OCI-LY7 (cell line): ENCODE measurements at regions not wholly inside any gene's neighbourhood (a gene's known extent, or its start where the extent isn't known, plus 50 kb on each side); places are given as distances from the start of the nearest gene placed in this dataset.

Experiments
- BruUV-seq: library from RNA; stranded (reverse); fragments of 400-500 nt; replicated peaks from 2 replicates; lab custom pipeline; 2021; lab: Mats Ljungman, UMichigan
- CTCF ChIA-PET: fragments of 300-600 bp; sonication (Branson Sonifier 250); formaldehyde crosslinking; loops from one replicate; lab custom pipeline; 2022; ENCODE audit warnings: antibody characterized with exemption; ENCODE audit not compliant: unreplicated experiment; lab: Charles Lee
- POLR2A ChIA-PET: fragments of 300-600 bp; sonication (Branson Sonifier 250); formaldehyde crosslinking; loops from one replicate; lab custom pipeline; 2022; ENCODE audit warnings: antibody characterized with exemption; lab: Charles Lee
- DNase-seq: peaks from one replicate; pipeline ENCODE4 v3.0.0-alpha.2; 2015; ENCODE audit warnings: low spot score
- H2AFZ ChIP-seq: fragments of 200-600 bp; sonication (generic), shearing (Covaris generic); 2 replicates; pipeline ENCODE4 v1.6.1; 2014; ENCODE audit warnings: mild to moderate bottlenecking, antibody characterized with exemption, low read length, moderate library complexity
- H3K27ac ChIP-seq: fragments of 200-600 bp; sonication (generic); 2 replicates; pipeline ENCODE4 v1.5.1; 2014; ENCODE audit warnings: mixed run types, low read depth, mild to moderate bottlenecking, moderate library complexity, low read length, inconsistent platforms; ENCODE audit not compliant: poor library complexity, severe bottlenecking
- H3K36me3 ChIP-seq: fragments of 200-600 bp; sonication (generic); 2 replicates; pipeline ENCODE4 v1.6.1; 2014; ENCODE audit warnings: mild to moderate bottlenecking, antibody characterized with exemption, low read length, moderate library complexity, mixed read lengths; ENCODE audit not compliant: insufficient read depth
- H3K4me1 ChIP-seq: fragments of 200-600 bp; sonication (generic); 2 replicates; pipeline ENCODE4 v1.5.1; 2014; ENCODE audit warnings: mild to moderate bottlenecking, low read length; ENCODE audit not compliant: insufficient read depth, poor library complexity, severe bottlenecking
- H3K4me2 ChIP-seq: fragments of 200-600 bp; sonication (generic); 2 replicates; pipeline ENCODE4 v1.6.1; 2014; ENCODE audit warnings: mild to moderate bottlenecking, low read length
- H3K4me3 ChIP-seq: fragments of 200-600 bp; sonication (generic); 2 replicates; pipeline ENCODE4 v1.5.1; 2014; ENCODE audit warnings: mild to moderate bottlenecking, low read depth, low read length; ENCODE audit not compliant: poor library complexity, severe bottlenecking
- H3K79me2 ChIP-seq: fragments of 200-600 bp; sonication (generic); 2 replicates; pipeline ENCODE4 v1.6.1; 2016; ENCODE audit warnings: low read depth, mild to moderate bottlenecking, low read length, moderate library complexity, mixed read lengths; ENCODE audit not compliant: insufficient read depth
- H3K9me2 ChIP-seq: fragments of 200-600 bp; sonication (generic); 2 replicates; pipeline ENCODE4 v1.6.1; 2016; ENCODE audit warnings: mild to moderate bottlenecking, low read length, mixed read lengths; ENCODE audit not compliant: insufficient read depth
- H3K9me3 ChIP-seq: fragments of 200-600 bp; sonication (generic); 2 replicates; pipeline ENCODE4 v1.6.1; 2014; ENCODE audit warnings: mild to moderate bottlenecking, mixed run types, low read length, mixed read lengths
- H4K20me1 ChIP-seq: fragments of 200-600 bp; sonication (generic); 2 replicates; pipeline ENCODE4 v1.6.1; 2014; ENCODE audit warnings: mild to moderate bottlenecking, antibody characterized with exemption, low read length, moderate library complexity, mixed read lengths; ENCODE audit not compliant: insufficient read depth
- CTCF ChIP-seq: fragments of 200-600 bp; sonication (generic); conservative IDR thresholded peaks from 2 replicates; pipeline ENCODE4 v1.5.1; 2014; ENCODE audit warnings: mild to moderate bottlenecking, antibody characterized with exemption, low read length, moderate library complexity, mixed read lengths
- EZH2phosphoT487 ChIP-seq: fragments of 200-600 bp; sonication (generic); IDR thresholded peaks from 2 replicates; pipeline ENCODE4 v1.6.1; 2018; ENCODE audit warnings: low read depth, borderline replicate concordance, mild to moderate bottlenecking, mixed run types, antibody characterized with exemption, low read length, moderate library complexity, mixed read lengths
- intact Hi-C: fragments of 100-400 bp; cut with micrococcal nuclease; formaldehyde crosslinking; loops from one replicate; pipeline ENCODE4 v1.10.0; 2022; ENCODE audit not compliant: unreplicated experiment

- POLR2A ChIA-PET, result interaction anchor here (0.7 kb wide), 1 partner anchor 14 kb away, joined by 4 read pairs; no protein-coding TSS in a partner anchor
- Histone ChIP-seq H2AFZ (no peak overlapping the region), H3K4me2 (no peak overlapping the region), H3K36me3 (no peaks in the 10 kb centered on the region), H4K20me1 (no peaks in the 10 kb centered on the region), H3K9me2 (no peaks in the 10 kb centered on the region), H3K9me3 (0 out of 2 replicates have a peak, but pooled peaks cover 8% of the 10 kb centered on the region), H3K27ac (no peak overlapping the region), H3K4me1 (no peaks in the 10 kb centered on the region), H3K4me3 (no peak overlapping the region), H3K79me2 (no peaks in the 10 kb centered on the region)
- TF ChIP-seq CTCF, result no peak
- TF ChIP-seq EZH2phosphoT487, result no peak
- no TSS peak for BruUV-seq
- CTCF ChIA-PET, result no interaction called here
- no peak for DNase-seq
- intact Hi-C loops, result no loop called here
Observed at GRCh38 chr3:20608054-20608738, 422.2 kb upstream of the SGO1 start.

- no peaks in the 10 kb centered on the region for H3K9me3 ChIP-seq
- no peaks in the 10 kb centered on the region for H3K9me2 ChIP-seq
- no peak overlapping the region for H3K27ac ChIP-seq
- CTCF ChIA-PET, result no interaction called here
- BruUV-seq, result no TSS peak
- DNase-seq, result no peak
- no peaks in the 10 kb centered on the region for H4K20me1 ChIP-seq
- H2AFZ ChIP-seq, result no peak overlapping the region
- no peaks in the 10 kb centered on the region for H3K4me1 ChIP-seq
- intact Hi-C loops, result no loop called here
- H3K4me2 ChIP-seq, result no peak overlapping the region
- no peak for TF ChIP-seq CTCF
- no peak for TF ChIP-seq EZH2phosphoT487
- H3K36me3 ChIP-seq, result no peaks in the 10 kb centered on the region
- POLR2A ChIA-PET, result interaction anchor here (0.9 kb wide), 2 partner anchors 9 to 470 kb away, joined by 3 read pairs; no protein-coding TSS in a partner anchor
- no peaks in the 10 kb centered on the region for H3K79me2 ChIP-seq
- H3K4me3 ChIP-seq, result no peak overlapping the region
Observed at GRCh38 chr3:20604659-20605058, 418.7 kb upstream of the SGO1 start.

GRCh38 chr3:20589275-20589674 is 403.3 kb upstream of the SGO1 start:
- ChIA-PET POLR2A (interaction anchor here (0.7 kb wide), 1 partner anchor 223 kb away, joined by 3 read pairs; no protein-coding TSS in a partner anchor), CTCF (no interaction called here)
- no peak overlapping the region for H2AFZ ChIP-seq
- no peaks in the 10 kb centered on the region for H3K36me3 ChIP-seq
- TF ChIP-seq EZH2phosphoT487, result no peak
- TF ChIP-seq CTCF, result no peak
- DNase-seq, result no peak
- no peak overlapping the region for H3K4me3 ChIP-seq
- H3K4me2 ChIP-seq, result no peak overlapping the region
- H3K27ac ChIP-seq, result no peak overlapping the region
- H3K9me2 ChIP-seq, result no peaks in the 10 kb centered on the region
- H3K4me1 ChIP-seq, result no peaks in the 10 kb centered on the region
- H3K9me3 ChIP-seq, result no peaks in the 10 kb centered on the region
- H4K20me1 ChIP-seq, result no peaks in the 10 kb centered on the region
- no TSS peak for BruUV-seq
- no peaks in the 10 kb centered on the region for H3K79me2 ChIP-seq
- intact Hi-C loops, result no loop called here
